ENCODE measurements at regions not wholly inside any gene's neighbourhood (a gene's known extent, or its start where the extent isn't known, plus 50 kb on each side); places are given as distances from the start of the nearest gene placed in this dataset.

DNA sequence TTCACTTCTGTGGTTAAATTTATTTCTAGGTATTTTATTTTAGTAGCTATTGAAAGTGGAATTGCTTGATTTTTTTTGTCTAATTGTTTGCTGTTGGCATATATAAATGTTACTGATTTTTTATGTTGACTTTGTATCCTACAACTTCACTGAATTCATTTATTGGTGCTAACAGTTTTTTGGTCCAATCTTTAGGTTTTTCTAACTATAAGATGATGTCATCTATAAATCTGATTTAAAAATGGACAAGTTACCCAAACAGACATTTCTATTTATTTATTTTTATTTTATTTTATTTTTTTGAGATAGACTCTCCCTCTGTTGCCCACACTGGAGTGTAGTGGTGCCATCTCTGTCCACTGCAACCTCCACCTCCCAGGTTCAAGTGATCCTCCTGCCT is 162.3 kb downstream of the COX7C start:
- no peak for DNase-seq (ENCODE audit: low read depth, low spot score)

DNA sequence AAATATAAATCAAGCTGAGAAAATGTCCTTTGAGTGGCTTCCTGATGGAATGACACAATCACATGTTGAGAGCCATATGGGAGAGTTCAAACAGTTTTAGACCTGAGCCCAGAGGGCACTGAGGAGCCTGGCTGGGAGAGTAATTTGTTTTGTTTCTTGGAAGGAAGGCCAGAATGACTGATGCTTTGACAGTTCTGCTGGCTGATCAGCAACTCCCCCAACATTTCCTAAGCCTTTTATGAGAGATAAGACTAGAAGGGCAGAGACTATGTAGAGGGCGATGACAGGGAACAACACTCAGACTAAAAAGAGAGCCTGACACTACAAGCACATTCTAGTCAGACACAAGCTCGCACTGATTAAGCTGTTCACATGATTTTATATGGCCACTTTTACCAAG is 169.2 kb downstream of the COX7C start:
- no peak for DNase-seq (ENCODE audit: low read depth, low spot score)

DNA sequence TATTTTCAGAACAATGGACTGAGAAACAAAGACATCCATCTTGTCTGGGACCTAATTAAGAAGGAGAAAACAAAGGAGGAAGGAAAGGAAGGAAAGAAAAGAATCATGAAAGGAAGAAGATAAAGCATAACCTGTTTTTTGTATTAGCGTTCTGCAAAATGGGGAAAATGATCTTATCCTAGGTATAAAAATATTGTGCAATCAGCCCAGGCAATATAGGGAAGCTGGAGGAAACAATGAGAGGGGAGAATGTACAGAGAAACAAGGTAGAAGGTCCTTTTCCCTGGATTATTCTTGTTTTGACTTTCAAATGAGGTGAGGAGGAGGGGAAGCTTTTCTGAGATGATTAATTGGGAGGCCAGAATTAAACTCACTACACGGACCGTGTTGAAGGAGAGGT is 177.9 kb downstream of the COX7C start:
- no peak for DNase-seq (ENCODE audit: low read depth, low spot score)

DNA sequence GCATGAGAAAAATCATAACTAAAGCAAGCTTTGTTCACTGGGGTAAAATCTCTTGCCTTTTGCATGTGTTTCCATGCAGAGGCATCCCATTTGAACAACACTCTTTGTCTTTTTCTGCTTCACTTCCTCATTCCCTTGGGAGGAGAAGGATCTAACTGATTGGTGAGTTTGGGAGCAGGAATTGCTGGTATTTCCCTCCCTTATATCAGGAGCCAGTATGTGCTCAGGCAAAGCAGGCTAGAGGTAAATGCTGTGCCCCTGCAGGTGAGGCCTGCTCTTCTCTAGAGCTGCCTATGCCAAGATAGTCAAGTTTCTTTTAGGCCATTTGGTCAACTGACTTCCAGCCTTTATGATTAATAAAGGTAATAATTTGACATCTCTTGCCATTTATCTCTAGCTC is 179.9 kb downstream of the COX7C start:
- no peak for DNase-seq (ENCODE audit: low read depth, low spot score)

DNA sequence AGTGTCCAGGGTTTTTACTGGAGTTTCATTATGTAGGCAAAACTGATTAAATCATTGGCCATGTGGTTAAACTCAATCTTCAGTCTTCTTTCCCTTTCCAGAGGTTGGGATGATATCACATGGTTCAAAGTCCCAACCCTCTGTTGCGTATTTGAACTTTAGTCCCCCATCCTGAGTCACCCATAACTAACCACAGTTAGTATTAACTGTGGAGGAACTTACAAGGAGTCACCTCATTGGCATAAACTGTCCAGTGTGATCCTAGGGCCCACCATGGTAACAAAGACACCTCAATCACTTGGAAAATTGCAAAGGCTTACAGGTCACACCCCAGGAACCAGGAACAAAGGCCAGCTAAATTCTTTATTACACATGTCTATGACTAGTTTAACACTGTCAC is 188.5 kb downstream of the COX7C start:
- no peak for DNase-seq (ENCODE audit: low read depth, low spot score)

DNA sequence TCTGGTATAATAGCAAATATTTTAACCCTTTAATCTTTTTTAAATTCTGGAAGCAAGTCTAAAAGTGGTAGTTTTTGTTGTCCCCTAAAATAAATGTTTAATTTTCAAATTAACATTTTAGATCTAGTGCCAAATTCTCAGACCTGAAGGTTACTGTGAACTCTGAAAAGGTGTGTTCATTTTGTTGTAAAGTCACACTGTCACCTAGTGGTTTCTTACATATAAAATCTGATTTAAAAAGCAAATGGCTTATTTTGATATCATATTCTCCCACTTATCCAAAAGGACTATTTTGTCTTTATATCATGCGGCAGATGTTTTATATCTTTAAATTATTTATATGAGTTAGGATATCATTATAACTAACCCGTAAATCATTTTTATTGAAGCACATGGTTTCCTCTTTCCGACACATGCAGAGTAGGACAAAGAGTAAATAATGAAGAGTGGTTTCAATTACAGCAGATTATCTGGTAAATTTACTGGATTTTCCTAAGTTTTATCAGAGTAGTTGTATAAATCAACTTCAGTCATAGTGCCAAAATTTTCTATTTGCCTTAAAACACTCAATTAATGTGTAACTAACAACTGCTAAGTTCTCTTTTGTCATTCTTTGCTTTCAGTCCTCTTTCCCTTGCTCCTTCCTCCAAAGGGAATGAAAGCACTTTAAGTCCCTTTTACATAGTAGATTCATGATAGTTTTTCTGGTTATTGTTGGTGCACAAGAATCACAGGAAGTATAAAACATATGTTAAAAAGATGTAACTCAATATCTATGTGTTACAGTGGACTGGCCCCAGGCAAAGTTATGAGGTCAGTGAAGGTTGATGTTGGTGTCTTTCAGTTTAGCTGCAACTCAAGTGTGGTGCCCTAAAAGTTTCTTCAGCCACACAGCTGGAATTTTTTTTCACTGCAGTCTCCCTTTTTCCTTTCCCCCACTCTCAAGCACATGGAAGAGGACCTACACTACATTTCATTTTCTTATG is 189.6 kb downstream of the COX7C start:
- DNase-seq (ENCODE audit: low read depth, low spot score): no peak

DNA sequence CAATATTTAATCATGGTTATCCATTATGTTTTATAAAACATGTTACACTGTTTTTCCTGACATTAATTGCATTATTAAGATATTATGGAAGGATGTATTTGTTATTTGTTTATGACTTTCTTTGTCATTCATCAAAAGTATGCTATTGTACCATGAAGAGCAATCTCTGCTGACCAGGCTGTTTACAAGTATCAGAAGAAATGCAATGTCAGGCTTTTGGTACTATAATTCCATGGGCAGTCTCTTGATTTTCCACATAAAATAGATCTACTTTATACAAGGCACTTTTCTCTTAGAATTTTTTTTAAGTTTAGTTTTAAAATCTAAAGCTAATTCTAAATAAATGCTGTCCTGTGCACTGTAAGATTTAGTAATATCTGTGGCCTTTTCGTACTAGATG is 196.6 kb downstream of the COX7C start:
- no peak for DNase-seq (ENCODE audit: low read depth, low spot score)

DNA sequence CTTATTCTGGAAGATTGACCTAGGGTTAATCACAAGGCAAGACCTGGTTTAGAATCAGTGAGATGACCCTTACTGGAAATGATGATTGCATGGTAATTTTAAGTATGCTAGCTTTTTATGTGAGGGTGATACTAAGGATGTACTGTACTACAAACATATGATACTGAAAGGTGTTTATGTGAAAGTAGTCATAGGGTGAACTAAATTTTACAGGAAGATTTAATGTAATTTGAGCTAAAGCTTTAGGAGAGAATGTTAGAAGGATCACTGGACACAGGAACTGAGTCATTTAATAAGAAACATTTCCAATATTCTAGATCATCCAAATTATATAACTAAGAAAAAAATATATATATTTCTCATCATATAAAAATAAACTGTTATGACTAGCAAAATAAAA is 197.2 kb downstream of the COX7C start:
- DNase-seq (ENCODE audit: low read depth, low spot score): no peak

DNA sequence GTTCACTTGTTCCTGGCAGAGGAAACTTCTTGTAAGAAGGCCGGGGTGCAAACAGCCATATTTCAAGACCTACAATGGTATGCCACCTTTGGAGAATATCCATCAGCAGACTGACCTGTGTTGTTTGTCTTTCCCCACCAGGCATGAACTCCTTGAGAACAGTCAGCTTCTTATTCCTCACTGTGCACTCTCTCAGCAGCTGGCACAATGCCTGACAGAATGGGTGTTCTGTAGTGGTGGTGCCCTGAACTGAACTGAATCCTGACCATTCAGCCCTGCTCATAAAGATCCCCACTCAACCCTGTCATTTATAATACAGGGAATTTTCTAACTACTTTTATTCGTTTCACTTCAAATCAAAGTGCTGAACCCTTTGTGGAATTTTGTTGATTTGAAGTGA is 206.9 kb downstream of the COX7C start:
- DNase-seq (ENCODE audit: low read depth, low spot score): no peak

DNA sequence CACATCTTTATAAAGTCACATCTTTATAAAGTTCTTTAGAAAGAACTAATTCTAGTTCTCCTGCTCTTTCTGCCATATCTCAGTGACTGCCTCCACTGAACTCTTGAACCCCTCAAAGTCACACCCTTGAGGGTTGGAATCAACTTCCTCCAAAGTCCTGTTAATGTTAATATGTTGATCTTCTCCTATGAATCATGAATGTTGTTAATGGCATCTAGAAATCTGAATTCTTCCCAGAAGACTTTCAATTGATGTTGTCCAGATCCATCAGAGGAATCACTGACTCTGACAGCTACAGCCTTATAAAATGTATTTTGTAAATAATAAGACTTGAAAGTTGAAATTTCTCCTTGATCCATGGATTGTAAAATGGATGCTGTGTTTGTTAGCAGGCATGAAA is 213.4 kb downstream of the COX7C start:
- DNase-seq (ENCODE audit: low read depth, low spot score): no peak

DNA sequence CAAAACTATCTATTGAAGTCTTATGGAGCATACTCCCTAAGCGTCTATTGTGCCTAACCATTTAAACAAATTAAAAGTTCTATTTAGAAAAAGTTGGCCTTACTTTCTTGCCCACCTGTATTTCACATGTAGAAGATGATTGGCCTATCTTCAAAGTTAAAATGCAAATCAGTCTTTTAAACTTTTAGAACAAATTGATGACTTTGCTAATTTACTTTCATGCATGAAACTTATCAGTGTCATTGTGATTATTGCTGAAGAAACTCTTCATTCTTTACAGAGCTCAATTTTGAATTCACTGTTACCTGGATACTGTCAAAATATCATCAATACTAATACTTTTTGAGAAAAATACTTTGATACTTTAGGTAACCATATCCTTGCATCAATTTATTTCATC is 216.1 kb downstream of the COX7C start:
- no peak for DNase-seq (ENCODE audit: low read depth, low spot score)

DNA sequence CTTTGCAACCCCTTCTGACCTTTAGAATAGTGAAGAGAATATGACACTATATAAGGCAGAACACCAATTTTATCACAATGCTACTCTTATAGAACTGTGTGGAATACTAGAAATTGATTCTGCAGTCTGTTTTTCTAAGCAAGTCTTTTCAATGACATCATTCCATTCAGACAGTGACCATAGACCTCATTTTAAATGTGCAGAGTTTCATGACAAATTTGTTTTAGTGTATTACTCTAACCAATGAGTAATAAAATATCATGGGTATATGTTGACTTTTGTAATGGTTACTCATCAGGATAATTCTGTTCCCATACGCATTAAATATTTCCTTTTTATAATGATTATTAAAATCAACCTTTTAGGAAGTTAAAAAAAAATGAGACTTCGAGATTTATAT is 219.9 kb downstream of the COX7C start:
- DNase-seq (ENCODE audit: low read depth, low spot score): no peak

DNA sequence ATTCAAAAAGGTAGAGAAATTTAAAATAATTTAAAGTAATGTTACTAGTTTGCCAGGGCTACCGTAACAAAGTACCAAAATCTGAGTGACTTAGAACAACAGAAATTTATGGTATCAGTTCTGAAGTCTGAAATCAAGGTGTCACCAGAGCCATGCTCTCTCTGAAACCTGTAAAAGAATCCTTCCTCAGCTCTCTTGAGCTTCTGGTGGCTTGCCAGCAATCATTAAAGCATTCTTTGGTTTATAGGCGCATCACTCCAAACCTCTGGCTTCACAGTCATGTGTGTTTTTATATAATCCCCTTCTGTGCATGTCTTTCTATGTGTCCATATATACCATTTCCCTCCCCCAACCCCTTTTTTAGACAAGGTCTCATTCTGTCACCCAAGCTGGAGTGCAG is 220.3 kb downstream of the COX7C start:
- DNase-seq (ENCODE audit: low read depth, low spot score): no peak

DNA sequence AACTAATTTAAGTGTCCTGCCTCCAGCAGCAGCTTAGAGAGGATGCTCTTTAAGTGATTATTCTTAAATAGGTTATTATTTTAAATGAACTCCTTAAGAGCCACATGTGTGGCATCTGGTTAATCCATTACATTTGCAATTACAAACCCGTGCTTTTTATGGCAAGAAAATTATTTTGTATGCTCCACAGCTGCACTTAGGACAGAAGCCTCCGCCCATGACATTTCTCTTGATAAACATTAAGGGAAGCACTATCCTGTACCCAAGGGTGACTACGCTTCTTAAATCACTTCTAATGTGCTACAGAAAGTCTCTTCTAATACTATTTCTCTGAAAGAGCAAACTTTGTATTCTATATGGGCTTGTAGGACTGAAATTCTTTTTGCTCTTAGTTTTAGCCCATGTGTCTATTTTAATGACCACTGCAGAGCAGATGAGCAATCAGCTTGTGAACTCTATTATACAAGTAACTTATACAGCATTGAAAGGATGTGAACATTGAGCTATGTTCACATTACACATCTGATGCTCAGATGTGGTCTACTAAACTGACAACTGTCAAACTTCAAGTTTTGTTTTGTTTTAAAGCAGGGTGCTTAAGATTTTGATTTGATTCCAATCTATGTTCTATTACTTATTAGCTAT is 223.4 kb downstream of the COX7C start:
- no peak for DNase-seq (ENCODE audit: low read depth, low spot score)

DNA sequence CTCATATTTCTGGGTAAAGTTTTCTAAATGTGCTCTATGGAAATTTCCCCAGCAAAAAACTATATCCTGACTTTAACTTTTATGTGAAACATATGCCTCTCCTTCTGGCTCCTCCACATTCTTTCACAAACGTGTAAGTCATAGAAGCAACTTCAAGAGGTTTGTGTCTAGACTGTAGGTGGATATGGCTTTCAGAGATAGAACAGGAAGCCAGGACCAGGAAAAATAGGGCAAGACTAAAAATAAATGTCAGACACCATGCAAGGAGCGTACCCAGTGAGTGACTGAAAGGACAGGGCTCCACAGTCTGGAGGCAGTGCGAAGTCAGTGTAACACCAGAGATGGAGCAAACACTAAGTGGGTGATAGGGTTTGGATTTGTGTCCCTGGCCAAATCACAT is 240.7 kb downstream of the COX7C start:
- no peak for DNase-seq (ENCODE audit: low read depth, low spot score)

DNA sequence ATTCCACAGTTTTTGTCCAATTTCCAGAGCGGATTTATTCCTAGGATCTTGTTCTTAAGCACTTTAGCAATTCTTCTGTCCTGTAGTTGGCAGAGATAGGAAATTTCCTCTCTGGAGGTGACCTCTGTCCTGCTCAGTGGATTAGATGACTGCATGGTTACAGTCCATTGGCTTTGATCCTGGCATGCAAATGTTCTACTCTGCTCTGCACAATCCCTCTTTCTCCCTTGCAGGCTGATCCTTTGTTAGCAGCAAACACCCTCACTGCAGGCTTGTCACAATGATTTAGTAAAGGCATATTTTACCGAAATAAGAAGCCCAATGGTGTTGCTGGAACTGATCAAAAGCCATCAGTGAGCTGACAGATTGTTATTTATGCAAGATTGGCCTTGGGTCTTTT is 243.8 kb downstream of the COX7C start:
- DNase-seq (ENCODE audit: low read depth, low spot score): no peak

DNA sequence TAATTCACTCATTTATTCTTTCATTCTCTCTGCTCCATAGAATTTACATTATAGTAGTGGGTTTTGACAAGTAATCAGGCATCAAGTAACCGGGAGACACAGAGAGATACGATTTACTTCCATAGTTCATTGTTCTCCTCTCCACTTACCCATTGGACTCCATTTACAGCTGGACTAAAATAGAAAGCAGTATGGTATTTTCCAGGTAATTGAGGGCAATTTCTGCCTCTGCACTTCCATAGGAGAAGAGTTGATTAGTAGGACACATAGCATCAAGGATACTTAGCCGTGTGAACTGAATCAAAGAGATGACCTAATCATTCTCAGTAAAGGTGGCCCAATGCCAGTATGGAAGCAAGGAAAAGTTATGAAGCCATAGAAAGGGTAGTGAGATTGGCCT is 244.4 kb downstream of the COX7C start:
- DNase-seq (ENCODE audit: low read depth, low spot score): no peak

DNA sequence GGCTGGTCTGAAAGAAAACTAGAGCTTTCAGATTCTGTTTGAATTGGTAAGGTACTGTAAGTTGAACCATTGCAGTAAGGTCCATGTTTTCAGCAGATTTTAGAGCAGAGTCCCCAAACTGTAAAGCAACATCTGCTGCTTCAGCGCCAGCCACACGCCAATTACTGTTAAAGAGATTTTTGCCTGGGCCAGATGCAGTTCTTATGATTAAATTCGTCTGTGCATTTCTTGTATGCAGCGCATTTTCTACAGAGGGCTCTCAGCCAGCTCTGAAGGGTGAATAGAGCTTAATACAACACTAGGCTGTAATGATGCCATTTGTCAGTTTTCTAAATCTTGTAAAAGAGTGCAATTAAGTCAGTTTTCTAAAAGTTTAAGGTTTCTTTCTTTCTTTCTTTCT is 246.3 kb downstream of the COX7C start:
- DNase-seq (ENCODE audit: low read depth, low spot score): no peak

DNA sequence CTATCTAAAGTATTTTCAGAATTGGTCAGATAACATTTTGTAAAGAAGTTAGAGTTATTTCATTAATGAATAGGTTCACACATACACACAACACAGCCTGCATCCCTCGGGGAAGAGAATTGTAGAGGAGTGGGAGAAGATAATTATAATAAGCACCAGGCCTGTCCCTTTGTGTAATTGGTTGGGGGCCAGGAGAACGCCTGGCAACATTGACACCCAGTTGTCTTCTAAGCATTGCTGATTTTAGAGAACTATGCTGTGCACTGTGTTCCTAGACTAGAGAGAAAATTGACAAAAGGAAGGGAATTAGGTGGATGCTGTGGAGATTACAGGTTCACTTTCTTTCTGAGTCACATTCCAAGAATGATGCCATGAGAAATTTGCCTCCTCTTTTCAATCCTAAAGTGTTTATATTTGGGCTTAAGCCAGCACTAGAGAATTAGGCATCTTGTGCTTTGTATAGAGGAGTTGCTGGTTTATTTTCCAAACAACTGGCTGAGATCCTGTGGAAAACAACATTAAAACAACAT is 247.6 kb downstream of the COX7C start:
- no peak for DNase-seq (ENCODE audit: low read depth, low spot score)

DNA sequence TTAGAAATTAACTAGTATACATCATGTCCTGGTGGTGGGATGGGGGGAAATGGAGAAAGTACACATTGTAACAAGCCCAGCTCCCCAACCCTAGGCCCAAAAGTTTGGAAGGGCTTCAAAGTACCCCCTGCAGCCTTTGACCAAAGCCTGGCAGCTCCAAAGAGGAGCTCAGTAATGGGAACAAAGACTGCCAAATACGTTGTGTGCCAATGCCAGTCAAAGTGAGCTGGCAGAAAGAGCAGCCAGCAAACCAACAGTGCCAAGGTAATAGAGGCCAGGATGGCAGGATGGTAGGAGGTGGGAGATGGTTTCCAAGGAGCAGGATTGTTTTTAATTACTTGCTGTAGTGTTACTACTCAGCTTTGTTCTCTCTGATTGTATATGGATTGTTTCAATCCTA is 248.3 kb downstream of the COX7C start:
- DNase-seq (ENCODE audit: low read depth, low spot score): no peak

DNA sequence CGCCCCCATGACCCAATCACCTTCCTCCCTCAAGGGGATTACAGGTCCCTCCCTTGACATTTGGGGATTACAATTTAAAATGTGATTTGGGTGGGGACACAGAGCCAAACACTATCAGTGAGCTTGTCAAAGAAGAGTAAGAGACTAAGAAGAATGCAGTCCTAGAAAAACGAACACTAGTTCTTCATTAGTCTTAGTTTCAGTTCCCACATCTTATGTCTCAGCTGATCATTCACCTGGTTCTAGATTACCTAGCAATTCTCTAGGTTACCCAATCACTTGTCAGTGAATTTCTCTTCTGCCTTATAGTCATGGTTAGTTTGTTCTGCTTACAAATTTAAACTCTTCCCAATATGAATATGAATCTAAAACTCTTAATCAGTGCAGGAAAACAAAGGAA is 251.5 kb downstream of the COX7C start:
- DNase-seq (ENCODE audit: low read depth, low spot score): no peak

DNA sequence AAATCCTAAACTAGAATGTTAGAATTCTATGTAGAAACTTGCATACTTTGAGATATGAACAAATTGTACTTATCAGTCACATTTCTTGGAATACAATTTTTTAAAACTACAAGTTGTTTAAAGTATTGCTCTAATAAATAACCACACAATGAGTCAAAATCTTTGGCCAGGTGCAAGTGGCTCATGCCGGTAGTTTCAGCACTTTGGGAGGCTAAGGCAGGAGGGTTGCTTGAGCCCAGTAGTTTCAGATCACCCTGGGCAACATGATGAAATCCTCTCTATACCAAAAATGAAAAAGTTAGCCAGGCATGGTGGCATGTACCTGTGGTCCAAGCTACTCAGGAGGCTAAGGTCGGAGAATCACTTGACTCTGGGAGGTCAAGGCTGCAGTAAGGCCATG is 257.8 kb downstream of the COX7C start:
- no peak for DNase-seq (ENCODE audit: low read depth, low spot score)

DNA sequence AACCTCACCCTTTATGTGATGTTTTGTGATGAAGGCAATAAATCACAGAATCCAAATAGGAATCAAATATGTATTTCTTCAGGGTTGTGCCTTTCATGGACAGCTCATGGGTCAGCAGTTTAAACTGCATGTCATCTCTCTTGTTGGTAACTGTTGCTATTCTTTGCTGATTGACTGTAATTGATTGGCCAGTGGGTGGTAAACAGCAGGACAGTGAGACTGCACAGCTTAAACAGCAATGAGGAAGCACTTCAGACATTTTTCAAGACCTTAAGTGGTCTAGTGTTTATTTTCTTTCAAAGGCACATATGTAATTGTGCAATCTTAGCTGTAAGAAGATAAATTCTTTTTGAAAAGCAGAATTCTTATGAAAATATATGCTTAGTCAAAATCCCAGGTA is 260.5 kb downstream of the COX7C start:
- no peak for DNase-seq (ENCODE audit: low read depth, low spot score)

All from smooth muscle cell of the brain vasculature (primary cell).